ENCODE measurements at regions not wholly inside any gene's neighbourhood (a gene's known extent, or its start where the extent isn't known, plus 50 kb on each side); places are given as distances from the start of the nearest gene placed in this dataset.
A peak's percentile ranks its signal among the peaks of the same experiment; 100 is the strongest.
"Not testable (repeated sequence)": the region's sequence is repeated elsewhere in the genome, so short reads cannot be mapped to it uniquely, and the experiment has no call there.

DNA sequence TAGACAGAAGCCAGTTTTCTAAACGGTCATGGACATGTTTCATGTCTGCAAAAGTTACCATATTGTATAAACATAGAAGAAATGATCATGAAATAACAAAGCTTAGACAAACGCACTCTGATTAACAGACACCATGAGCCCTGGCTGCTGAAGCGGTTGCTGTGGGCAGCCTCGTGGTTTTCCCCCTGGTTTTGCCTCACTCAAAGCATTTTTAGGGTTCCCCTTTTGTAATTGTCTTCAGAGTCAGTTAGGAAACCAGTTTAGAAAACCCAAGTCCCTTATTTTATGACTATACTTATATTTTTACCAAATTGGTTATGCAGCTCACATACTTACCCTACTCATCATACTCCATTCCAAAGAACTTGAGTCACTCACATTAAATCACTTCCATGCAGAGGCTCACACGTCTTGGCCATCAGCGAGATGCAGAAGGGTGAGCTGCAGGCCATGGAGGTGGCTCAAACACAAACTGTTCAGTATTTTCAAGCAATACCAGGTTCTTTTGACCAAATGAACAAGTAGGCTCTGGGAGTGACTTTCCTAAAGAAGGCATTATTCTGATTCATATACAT is 105.6 kb upstream of the SALL3 start:
- no peak for DNase-seq (ENCODE audit: low read depth, low spot score)
- H3K4me3 ChIP-seq (ENCODE audit: low read depth, low read length), result no peak overlapping the region
- TF ChIP-seq CTCF (IDR thresholded peaks at IDR 0.05; ENCODE audit: low read depth, low read length), result no peak
- in situ Hi-C loops (cut with HindIII; ENCODE audit: low sequenced_read_pairs), result no loop called here

DNA sequence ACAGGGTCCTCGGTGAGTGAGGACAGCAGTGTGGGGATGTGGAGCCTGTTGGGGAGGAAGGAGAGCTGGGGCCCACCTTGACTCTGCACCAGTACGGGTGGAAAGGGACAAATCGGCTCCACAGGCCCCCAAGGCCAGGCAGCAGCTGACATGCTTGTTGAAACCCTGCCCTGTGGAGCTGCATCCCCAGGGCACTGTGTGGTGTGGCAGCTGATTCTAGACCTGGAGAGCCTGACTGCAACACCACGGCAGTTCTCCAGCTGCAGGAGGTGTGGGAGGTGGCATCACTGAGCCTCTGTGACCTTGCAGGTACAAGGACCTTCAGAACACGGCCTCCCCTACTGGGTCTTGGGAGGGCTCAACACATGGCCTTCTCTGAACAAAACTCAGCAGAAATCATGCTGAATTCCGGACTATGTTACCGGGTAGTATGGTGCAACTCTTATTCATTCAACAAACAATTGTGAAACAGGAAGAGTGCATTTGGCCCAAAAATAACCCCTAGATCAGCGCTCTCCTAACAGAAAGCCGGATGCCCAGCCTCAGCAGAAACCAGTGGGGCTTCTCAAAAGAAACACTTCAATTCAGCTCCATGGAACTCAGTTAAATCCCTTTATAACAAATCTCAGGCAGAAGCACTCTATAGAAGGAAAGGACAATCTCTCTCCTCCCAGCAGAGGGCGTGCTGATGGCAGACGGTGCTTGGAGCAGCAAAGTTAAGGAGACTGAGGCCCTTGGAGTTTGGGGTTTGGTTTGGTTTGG is 104.4 kb upstream of the SALL3 start:
- DNase-seq (ENCODE audit: low read depth, low spot score), result no peak
- peak; percentile 8 for TF ChIP-seq CTCF (IDR thresholded peaks at IDR 0.05; ENCODE audit: low read depth, low read length)
- in situ Hi-C loops (cut with HindIII; ENCODE audit: low sequenced_read_pairs), result no loop called here
- H3K4me3 ChIP-seq (ENCODE audit: low read depth, low read length), result no peak overlapping the region

GRCh38 chr18:78875778-78876650 is 103.6 kb upstream of the SALL3 start:
- no peak for TF ChIP-seq CTCF (IDR thresholded peaks at IDR 0.05; ENCODE audit: low read depth, low read length)
- in situ Hi-C loops (cut with HindIII; ENCODE audit: low sequenced_read_pairs), result no loop called here
- no peak for DNase-seq (ENCODE audit: low read depth, low spot score)
- no peak overlapping the region for H3K4me3 ChIP-seq (ENCODE audit: low read depth, low read length)

DNA sequence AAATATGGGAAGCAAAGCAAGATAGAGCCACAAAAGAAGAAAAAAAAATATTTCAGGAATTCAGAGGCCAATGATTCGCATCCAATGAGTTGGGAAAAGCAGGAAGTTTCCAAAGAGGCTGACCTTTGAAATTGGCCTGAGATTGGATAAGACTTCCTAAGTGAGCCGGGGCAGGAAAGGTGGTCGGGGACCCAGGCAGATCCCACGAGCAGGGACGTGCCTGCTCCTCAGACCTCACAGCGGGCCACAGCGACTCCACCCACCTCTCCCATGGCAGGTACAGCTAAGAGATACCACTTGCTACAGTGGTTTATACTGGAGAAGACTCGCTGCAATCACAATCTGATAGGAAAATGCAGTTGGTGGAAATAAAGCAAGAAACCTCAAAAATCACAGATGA is 102.8 kb upstream of the SALL3 start:
- no peak overlapping the region for H3K4me3 ChIP-seq (ENCODE audit: low read depth, low read length)
- DNase-seq (ENCODE audit: low read depth, low spot score), result no peak
- in situ Hi-C loops (cut with HindIII; ENCODE audit: low sequenced_read_pairs), result no loop called here
- no peak for TF ChIP-seq CTCF (IDR thresholded peaks at IDR 0.05; ENCODE audit: low read depth, low read length)

DNA sequence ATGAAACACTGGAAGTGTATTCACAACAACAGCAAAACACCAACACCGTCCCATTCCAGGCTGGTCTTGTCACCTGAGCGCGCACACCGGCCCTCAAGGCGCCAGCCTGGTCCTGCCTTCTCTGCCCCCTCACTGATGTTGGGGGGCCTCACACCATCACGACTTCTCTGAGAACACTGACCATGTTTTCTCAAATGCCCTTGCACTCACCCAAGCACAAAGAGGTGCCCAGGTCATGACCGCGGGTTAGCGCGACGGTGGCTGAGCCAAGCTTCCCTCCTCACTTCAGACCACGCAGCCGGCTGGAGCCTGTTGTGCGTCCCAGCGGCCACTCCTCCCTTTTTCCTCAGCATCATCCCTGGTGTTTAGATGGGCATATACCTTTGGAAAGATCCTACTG is 101.3 kb upstream of the SALL3 start:
- in situ Hi-C loops (cut with HindIII; ENCODE audit: low sequenced_read_pairs), result no loop called here
- no peak overlapping the region for H3K4me3 ChIP-seq (ENCODE audit: low read depth, low read length)
- no peak for DNase-seq (ENCODE audit: low read depth, low spot score)
- TF ChIP-seq CTCF (IDR thresholded peaks at IDR 0.05; ENCODE audit: low read depth, low read length), result no peak

DNA sequence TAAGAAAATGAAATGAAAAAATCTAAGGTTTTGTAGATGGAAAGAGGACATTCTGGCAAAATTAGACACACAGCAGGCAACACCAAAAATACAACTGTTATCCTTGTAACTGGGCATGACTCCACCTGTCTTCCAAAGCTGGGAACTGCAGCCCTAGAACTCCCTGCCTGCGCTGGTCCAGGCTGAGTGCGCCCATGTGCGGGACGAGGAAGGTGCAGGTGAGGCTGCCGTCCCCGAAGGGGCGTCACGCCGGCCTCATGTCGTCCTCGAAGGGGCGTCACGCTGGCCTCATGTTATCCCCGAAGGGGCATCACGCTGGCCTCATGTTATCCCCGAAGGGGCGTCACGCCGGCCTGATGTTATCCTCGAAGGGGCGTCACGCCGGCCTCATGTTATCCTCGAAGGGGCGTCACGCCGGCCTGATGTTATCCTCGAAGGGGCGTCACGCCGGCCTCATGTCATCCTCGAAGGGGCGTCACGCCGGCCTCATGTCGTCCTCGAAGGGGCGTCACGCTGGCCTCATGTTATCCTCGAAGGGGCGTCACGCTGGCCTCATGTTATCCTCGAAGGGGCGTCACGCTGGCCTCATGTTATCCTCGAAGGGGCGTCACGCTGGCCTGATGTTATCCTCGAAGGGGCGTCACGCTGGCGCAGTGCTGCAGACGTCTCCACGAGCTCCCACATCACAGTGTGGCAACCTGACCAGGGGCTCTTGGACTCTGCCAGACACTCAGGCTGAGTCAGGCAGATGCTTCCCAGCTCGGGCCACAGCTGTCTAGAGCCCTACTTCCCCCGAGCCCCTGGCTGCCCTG is 100.3 kb upstream of the SALL3 start:
- DNase-seq (ENCODE audit: low read depth, low spot score); H3K4me3 ChIP-seq (ENCODE audit: low read depth, low read length); in situ Hi-C loops (cut with HindIII; ENCODE audit: low sequenced_read_pairs): not testable (repeated sequence)

All from astrocyte of the spinal cord (primary cell).